C4-2B (cell line): ENCODE measurements at regions not wholly inside any gene's neighbourhood (a gene's known extent, or its start where the extent isn't known, plus 50 kb on each side); places are given as distances from the start of the nearest gene placed in this dataset.

Experiments
- ZFX ChIP-seq: fragments of 450-650 bp; IDR thresholded peaks from 2 replicates; pipeline ENCODE4 v1.6.1; 2017
- TF ChIP-seq, protein P1 (sequence below): fragments of 450-650 bp; conservative IDR thresholded peaks from 2 replicates; pipeline ENCODE4 v1.5.1; 2017; ENCODE audit warnings: mild to moderate bottlenecking

DNA sequence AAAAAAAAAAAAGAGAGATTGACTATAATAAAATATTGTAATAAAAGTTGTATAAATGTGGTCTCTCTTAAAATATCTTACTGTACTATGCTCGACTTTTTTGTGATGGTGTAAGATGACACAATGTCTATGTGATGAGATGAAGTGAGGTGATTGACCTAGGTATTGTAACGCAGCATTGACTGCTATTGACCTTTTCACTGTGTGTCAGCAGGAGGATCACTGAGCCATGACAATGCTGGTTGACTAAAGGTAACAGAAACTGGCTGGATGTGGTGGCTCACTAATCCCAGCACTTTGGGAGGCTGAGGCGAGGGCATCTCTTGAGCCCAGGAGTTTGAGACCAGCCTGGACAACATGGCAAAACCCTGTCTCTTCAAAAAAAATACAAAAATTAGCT lies 78.6 kb upstream of the MYO10 start:
- TF ChIP-seq, protein P1, sequence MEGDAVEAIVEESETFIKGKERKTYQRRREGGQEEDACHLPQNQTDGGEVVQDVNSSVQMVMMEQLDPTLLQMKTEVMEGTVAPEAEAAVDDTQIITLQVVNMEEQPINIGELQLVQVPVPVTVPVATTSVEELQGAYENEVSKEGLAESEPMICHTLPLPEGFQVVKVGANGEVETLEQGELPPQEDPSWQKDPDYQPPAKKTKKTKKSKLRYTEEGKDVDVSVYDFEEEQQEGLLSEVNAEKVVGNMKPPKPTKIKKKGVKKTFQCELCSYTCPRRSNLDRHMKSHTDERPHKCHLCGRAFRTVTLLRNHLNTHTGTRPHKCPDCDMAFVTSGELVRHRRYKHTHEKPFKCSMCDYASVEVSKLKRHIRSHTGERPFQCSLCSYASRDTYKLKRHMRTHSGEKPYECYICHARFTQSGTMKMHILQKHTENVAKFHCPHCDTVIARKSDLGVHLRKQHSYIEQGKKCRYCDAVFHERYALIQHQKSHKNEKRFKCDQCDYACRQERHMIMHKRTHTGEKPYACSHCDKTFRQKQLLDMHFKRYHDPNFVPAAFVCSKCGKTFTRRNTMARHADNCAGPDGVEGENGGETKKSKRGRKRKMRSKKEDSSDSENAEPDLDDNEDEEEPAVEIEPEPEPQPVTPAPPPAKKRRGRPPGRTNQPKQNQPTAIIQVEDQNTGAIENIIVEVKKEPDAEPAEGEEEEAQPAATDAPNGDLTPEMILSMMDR = no peak
- TF ChIP-seq ZFX = no peak
